Activated B cell treated with CpG ODN at 0.5 μM for 24 hours (primary cell): ENCODE measurements at regions not wholly inside any gene's neighbourhood (a gene's known extent, or its start where the extent isn't known, plus 50 kb on each side); places are given as distances from the start of the nearest gene placed in this dataset.

Experiments used
- ATAC-seq: fragments of 200-7000 bp; cut with Tn5 transposase; one replicate; pipeline ENCODE4 v1.10.0; 2021; ENCODE audit warnings: low read depth, mild to moderate bottlenecking, moderate library complexity
- CTCF ChIA-PET: fragments of 350-600 bp; sonication (Branson Sonifier 250); formaldehyde crosslinking; loops from one replicate; lab custom pipeline; 2021; ENCODE audit warnings: antibody characterized with exemption; lab: Charles Lee
- POLR2A ChIA-PET: fragments of 350-600 bp; sonication (Branson Sonifier 250); formaldehyde crosslinking; loops from one replicate; lab custom pipeline; 2021; ENCODE audit warnings: antibody characterized with exemption; lab: Charles Lee
- DNase-seq: peaks from one replicate; pipeline ENCODE4 v3.0.0; 2022
- H3K27ac Mint-ChIP-seq: one replicate; pipeline ENCODE4 v1.8.0; 2020; ENCODE audit warnings: mixed read lengths
- H3K27me3 Mint-ChIP-seq: one replicate; pipeline ENCODE4 v1.8.0; 2021; ENCODE audit warnings: mixed read lengths
- H3K36me3 Mint-ChIP-seq: one replicate; pipeline ENCODE4 v1.8.0; 2021; ENCODE audit warnings: low read depth, mixed read lengths
- H3K4me1 Mint-ChIP-seq: one replicate; pipeline ENCODE4 v1.8.0; 2021; ENCODE audit warnings: mixed read lengths
- H3K4me3 Mint-ChIP-seq: one replicate; pipeline ENCODE4 v1.8.0; 2020; ENCODE audit warnings: mild to moderate bottlenecking, mixed read lengths
- H3K9me3 Mint-ChIP-seq: one replicate; pipeline ENCODE4 v1.8.0; 2020; ENCODE audit warnings: mixed read lengths
- intact Hi-C: fragments of 100-400 bp; cut with micrococcal nuclease; formaldehyde crosslinking; loops from one replicate; pipeline ENCODE4 v1.15.1; 2024
- TF ChIP-seq, protein P1 (sequence below): fragments of 200-600 bp; IDR thresholded peaks from one replicate; pipeline ENCODE4 v1.8.0; 2022; ENCODE audit warnings: antibody characterized with exemption, mild to moderate bottlenecking

DNA sequence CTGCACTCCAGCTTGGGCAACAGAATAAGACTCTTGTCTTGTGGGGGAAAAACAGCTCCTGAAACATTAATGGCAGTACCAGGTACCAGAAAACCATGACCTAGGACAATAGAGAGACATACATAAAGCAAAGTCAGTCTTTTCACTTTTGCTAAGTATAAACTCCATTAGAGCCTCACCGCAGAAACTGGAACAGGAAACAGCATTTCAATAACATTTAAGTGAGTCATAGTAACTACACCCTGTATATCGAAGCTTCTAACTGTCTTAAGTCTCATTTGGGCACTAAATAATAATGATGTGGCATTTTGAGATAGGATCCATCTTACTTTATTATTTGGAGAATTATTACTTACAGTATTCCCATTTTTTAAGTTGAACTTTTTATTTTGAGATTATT is 517.8 kb upstream of the CELF2 start:
- Mint-ChIP-seq H3K9me3 (peaks cover 4% of the 10 kb centered on the region), H3K27me3 (peaks cover 3% of the 10 kb centered on the region), H3K4me3 (no peak overlapping the region), H3K4me1 (no peaks in the 10 kb centered on the region), H3K36me3 (no peaks in the 10 kb centered on the region), H3K27ac (no peak overlapping the region)
- DNase-seq = no peak
- intact Hi-C loops = no loop called here
- ATAC-seq = no peak
- TF ChIP-seq, protein P1, sequence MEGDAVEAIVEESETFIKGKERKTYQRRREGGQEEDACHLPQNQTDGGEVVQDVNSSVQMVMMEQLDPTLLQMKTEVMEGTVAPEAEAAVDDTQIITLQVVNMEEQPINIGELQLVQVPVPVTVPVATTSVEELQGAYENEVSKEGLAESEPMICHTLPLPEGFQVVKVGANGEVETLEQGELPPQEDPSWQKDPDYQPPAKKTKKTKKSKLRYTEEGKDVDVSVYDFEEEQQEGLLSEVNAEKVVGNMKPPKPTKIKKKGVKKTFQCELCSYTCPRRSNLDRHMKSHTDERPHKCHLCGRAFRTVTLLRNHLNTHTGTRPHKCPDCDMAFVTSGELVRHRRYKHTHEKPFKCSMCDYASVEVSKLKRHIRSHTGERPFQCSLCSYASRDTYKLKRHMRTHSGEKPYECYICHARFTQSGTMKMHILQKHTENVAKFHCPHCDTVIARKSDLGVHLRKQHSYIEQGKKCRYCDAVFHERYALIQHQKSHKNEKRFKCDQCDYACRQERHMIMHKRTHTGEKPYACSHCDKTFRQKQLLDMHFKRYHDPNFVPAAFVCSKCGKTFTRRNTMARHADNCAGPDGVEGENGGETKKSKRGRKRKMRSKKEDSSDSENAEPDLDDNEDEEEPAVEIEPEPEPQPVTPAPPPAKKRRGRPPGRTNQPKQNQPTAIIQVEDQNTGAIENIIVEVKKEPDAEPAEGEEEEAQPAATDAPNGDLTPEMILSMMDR = no peak
- ChIA-PET CTCF (no interaction called here), POLR2A (no interaction called here)

GRCh38 chr10:10500937-10501336 is 516.7 kb upstream of the CELF2 start:
- Mint-ChIP-seq H3K27ac (no peak overlapping the region), H3K27me3 (no peaks in the 10 kb centered on the region), H3K36me3 (no peaks in the 10 kb centered on the region), H3K4me1 (no peaks in the 10 kb centered on the region), H3K9me3 (peaks cover 4% of the 10 kb centered on the region), H3K4me3 (no peak overlapping the region)
- TF ChIP-seq, protein P1 = no peak
- POLR2A ChIA-PET = no interaction called here
- ATAC-seq = no peak
- DNase-seq = no peak
- intact Hi-C loops = no loop called here
- CTCF ChIA-PET = no interaction called here

- ATAC-seq (no peak), DNase-seq (no peak)
- POLR2A ChIA-PET = no interaction called here
- intact Hi-C loops = no loop called here
- H3K9me3 Mint-ChIP-seq = peaks cover 4% of the 10 kb centered on the region
- H3K36me3 Mint-ChIP-seq = no peaks in the 10 kb centered on the region
- H3K27me3 Mint-ChIP-seq = peaks cover 3% of the 10 kb centered on the region
- TF ChIP-seq, protein P1 = no peak
- no peak overlapping the region for H3K27ac Mint-ChIP-seq
- CTCF ChIA-PET = no interaction called here
- H3K4me3 Mint-ChIP-seq = no peak overlapping the region
- no peaks in the 10 kb centered on the region for H3K4me1 Mint-ChIP-seq
Observed at GRCh38 chr10:10503772-10504171, 513.9 kb upstream of the CELF2 start.

DNA sequence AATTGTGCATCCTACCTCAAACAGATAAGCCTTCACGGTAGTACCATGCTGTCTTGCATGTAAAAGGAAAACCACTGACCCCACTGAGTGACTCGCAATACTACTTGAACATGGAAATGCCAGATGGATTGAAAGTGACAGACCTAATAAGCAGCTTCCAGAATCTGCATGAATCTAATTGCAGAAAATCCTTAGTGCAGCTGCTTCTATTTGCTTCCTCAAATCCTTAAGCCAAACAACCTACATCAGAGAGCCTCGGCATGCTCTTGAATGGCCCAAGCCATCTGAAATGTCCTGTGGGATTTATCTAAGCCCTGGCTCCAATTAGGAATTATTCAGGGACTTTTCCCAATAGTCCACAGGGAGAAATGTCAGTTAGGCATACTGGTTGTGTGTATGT is 509.5 kb upstream of the CELF2 start:
- Mint-ChIP-seq H3K4me1 (no peaks in the 10 kb centered on the region), H3K27ac (no peak overlapping the region), H3K4me3 (no peak overlapping the region), H3K27me3 (peaks cover 3% of the 10 kb centered on the region), H3K36me3 (no peaks in the 10 kb centered on the region), H3K9me3 (no peaks in the 10 kb centered on the region)
- ATAC-seq (no peak), DNase-seq (no peak)
- intact Hi-C loops = no loop called here
- ChIA-PET POLR2A (no interaction called here), CTCF (no interaction called here)
- TF ChIP-seq, protein P1 = no peak

- H3K4me1 Mint-ChIP-seq = no peaks in the 10 kb centered on the region
- no peak for ATAC-seq
- H3K4me3 Mint-ChIP-seq = no peak overlapping the region
- ChIA-PET CTCF (no interaction called here), POLR2A (no interaction called here)
- no peaks in the 10 kb centered on the region for H3K36me3 Mint-ChIP-seq
- H3K9me3 Mint-ChIP-seq = no peaks in the 10 kb centered on the region
- no peak for DNase-seq
- TF ChIP-seq, protein P1 = no peak
- intact Hi-C loops = no loop called here
- no peak overlapping the region for H3K27ac Mint-ChIP-seq
- H3K27me3 Mint-ChIP-seq = peaks cover 5% of the 10 kb centered on the region
Observed at GRCh38 chr10:10510179-10510578, 507.5 kb upstream of the CELF2 start.
